ENCODE measurements at regions not wholly inside any gene's neighbourhood (a gene's known extent, or its start where the extent isn't known, plus 50 kb on each side); places are given as distances from the start of the nearest gene placed in this dataset. TPM values are rescaled to one million over a fixed set of nuclear protein-coding genes. Genes with fewer than 3 reads are reported as not detected.

DNA sequence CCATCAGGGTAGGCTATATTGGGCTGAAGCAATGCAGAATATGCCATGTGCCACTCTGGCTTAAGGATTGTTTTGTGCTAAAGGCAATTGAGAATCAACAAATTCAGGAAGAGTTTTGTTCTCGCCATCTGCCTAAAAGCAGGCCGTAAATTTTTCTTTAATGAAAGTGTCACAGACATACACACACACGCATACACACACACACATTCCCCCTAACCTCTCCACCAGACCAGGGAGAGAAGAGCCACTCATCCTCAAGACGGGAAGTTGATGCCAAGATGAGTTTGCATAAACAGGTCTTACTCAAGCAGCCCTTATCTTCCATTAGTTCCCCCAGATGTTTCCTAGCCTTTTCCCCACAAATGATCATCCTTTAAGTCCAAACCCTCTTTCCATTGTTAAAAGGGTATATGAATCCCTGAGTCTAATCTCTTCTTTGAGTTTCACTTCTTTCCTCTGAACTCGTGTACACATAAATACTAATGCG, 59.6 kb upstream of the TRIM24 start:
- Histone ChIP-seq H3K18ac (ENCODE audit: low read length) (no peak overlapping the region), H2AK5ac (ENCODE audit: low read length) (no peak overlapping the region), H3K23ac (ENCODE audit: low read length) (no peak overlapping the region), H3K79me1 (ENCODE audit: low read length) (no peaks in the 10 kb centered on the region), H3K56ac (ENCODE audit: low read length) (no peak overlapping the region), H3K4me3 (ENCODE audit: low read length) (no peak overlapping the region), H3K9ac (ENCODE audit: low read length) (no peak overlapping the region), H4K8ac (ENCODE audit: low read depth, low read length) (no peak overlapping the region), H4K5ac (ENCODE audit: low read length) (no peak overlapping the region), H3K4me1 (ENCODE audit: control insufficient read depth, low read depth, low read length) (no peaks in the 10 kb centered on the region), H3K27me3 (ENCODE audit: insufficient read depth, low read length, poor library complexity) (no peaks in the 10 kb centered on the region), H3K36me3 (ENCODE audit: control insufficient read depth, insufficient read depth, low read length) (no peaks in the 10 kb centered on the region), H2BK120ac (ENCODE audit: low read depth, low read length) (no peak overlapping the region), H3K27ac (ENCODE audit: low read depth, low read length) (no peak overlapping the region), H3K4ac (ENCODE audit: low read depth, low read length) (no peak overlapping the region), H3K79me2 (ENCODE audit: control insufficient read depth, insufficient read depth, low read length) (no peaks in the 10 kb centered on the region), H2BK15ac (replicated peaks; ENCODE audit: low read depth) (no peak overlapping the region), H3K4me2 (ENCODE audit: low read length) (no peak overlapping the region), H2BK5ac (ENCODE audit: low read length) (no peak overlapping the region)
- no CpG with 5 or more reads among the region's 6 CpGs for WGBS (ENCODE audit: extremely low coverage, insufficient coverage, low lambda C conversion rate)
- DNase-seq: no peak

- no peak overlapping the region for H4K8ac ChIP-seq (ENCODE audit: low read depth, low read length)
- H2AK5ac ChIP-seq (ENCODE audit: low read length): no peak overlapping the region
- no peak overlapping the region for H3K18ac ChIP-seq (ENCODE audit: low read length)
- H2BK15ac ChIP-seq (replicated peaks; ENCODE audit: low read depth): no peak overlapping the region
- H3K4me3 ChIP-seq (ENCODE audit: low read length): no peak overlapping the region
- WGBS (ENCODE audit: extremely low coverage, insufficient coverage, low lambda C conversion rate): no CpG with 5 or more reads among the region's 1 CpG
- no peaks in the 10 kb centered on the region for H3K27me3 ChIP-seq (ENCODE audit: insufficient read depth, low read length, poor library complexity)
- no peak overlapping the region for H4K5ac ChIP-seq (ENCODE audit: low read length)
- H3K4ac ChIP-seq (ENCODE audit: low read depth, low read length): no peak overlapping the region
- no peaks in the 10 kb centered on the region for H3K79me2 ChIP-seq (ENCODE audit: control insufficient read depth, insufficient read depth, low read length)
- H2BK5ac ChIP-seq (ENCODE audit: low read length): no peak overlapping the region
- no peaks in the 10 kb centered on the region for H3K4me1 ChIP-seq (ENCODE audit: control insufficient read depth, low read depth, low read length)
- H2BK120ac ChIP-seq (ENCODE audit: low read depth, low read length): no peak overlapping the region
- H3K56ac ChIP-seq (ENCODE audit: low read length): no peak overlapping the region
- H3K4me2 ChIP-seq (ENCODE audit: low read length): no peak overlapping the region
- no peak overlapping the region for H3K23ac ChIP-seq (ENCODE audit: low read length)
- no peak overlapping the region for H3K9ac ChIP-seq (ENCODE audit: low read length)
- H3K27ac ChIP-seq (ENCODE audit: low read depth, low read length): no peak overlapping the region
- DNase-seq: no peak
- H3K36me3 ChIP-seq (ENCODE audit: control insufficient read depth, insufficient read depth, low read length): no peaks in the 10 kb centered on the region
- H3K79me1 ChIP-seq (ENCODE audit: low read length): no peaks in the 10 kb centered on the region
These were observed 57.3 kb upstream of the TRIM24 start for GRCh38 chr7:138402749-138403148.

- Histone ChIP-seq H2AK5ac (ENCODE audit: low read length) (no peak overlapping the region), H4K8ac (ENCODE audit: low read depth, low read length) (no peak overlapping the region)
- DNase-seq: no peak
These were observed 54.6 kb upstream of the TRIM24 start for GRCh38 chr7:138405496-138405895.

DNA sequence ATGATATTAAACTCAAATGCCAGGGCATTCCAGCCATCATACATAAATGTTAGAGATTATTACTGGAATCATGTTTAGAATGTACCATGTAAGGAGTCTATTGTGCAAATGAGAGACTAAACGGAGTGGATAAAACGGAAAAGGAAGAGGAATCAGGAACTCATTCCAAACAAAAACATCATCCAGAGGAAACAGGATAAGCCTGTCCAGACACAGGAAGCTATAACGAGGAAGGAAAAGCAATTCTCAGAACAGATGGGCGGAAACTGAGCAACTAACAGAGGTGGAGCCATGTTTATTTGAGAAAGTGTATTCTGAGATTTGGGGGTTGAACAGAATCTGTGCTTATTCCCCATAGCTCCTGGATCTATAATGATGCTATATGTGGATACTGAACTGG, 52.3 kb upstream of the TRIM24 start:
- H2BK120ac ChIP-seq (ENCODE audit: low read depth, low read length): no peak overlapping the region
- H3K9ac ChIP-seq (ENCODE audit: low read length): no peak overlapping the region
- H3K4me1 ChIP-seq (ENCODE audit: control insufficient read depth, low read depth, low read length): no peaks in the 10 kb centered on the region
- H3K4ac ChIP-seq (ENCODE audit: low read depth, low read length): no peak overlapping the region
- H3K27me3 ChIP-seq (ENCODE audit: insufficient read depth, low read length, poor library complexity): no peaks in the 10 kb centered on the region
- H3K36me3 ChIP-seq (ENCODE audit: control insufficient read depth, insufficient read depth, low read length): no peaks in the 10 kb centered on the region
- no peak overlapping the region for H3K18ac ChIP-seq (ENCODE audit: low read length)
- no peaks in the 10 kb centered on the region for H3K79me1 ChIP-seq (ENCODE audit: low read length)
- no peak overlapping the region for H4K5ac ChIP-seq (ENCODE audit: low read length)
- no peak overlapping the region for H3K4me2 ChIP-seq (ENCODE audit: low read length)
- no peak overlapping the region for H3K23ac ChIP-seq (ENCODE audit: low read length)
- no peak overlapping the region for H4K8ac ChIP-seq (ENCODE audit: low read depth, low read length)
- no peaks in the 10 kb centered on the region for H3K79me2 ChIP-seq (ENCODE audit: control insufficient read depth, insufficient read depth, low read length)
- no CpG with 5 or more reads among the region's 4 CpGs for WGBS (ENCODE audit: extremely low coverage, insufficient coverage, low lambda C conversion rate)
- H2BK15ac ChIP-seq (replicated peaks; ENCODE audit: low read depth): no peak overlapping the region
- no peak overlapping the region for H2BK5ac ChIP-seq (ENCODE audit: low read length)
- no peak overlapping the region for H3K4me3 ChIP-seq (ENCODE audit: low read length)
- H3K56ac ChIP-seq (ENCODE audit: low read length): no peak overlapping the region
- no peak overlapping the region for H2AK5ac ChIP-seq (ENCODE audit: low read length)
- DNase-seq: no peak
- H3K27ac ChIP-seq (ENCODE audit: low read depth, low read length): no peak overlapping the region

More at GRCh38 chr7:138405496-138405895, 54.6 kb upstream of the TRIM24 start:
- no peak overlapping the region for H2BK15ac ChIP-seq (replicated peaks; ENCODE audit: low read depth)
- H3K4me1 ChIP-seq (ENCODE audit: control insufficient read depth, low read depth, low read length): no peaks in the 10 kb centered on the region
- no peak overlapping the region for H3K4me2 ChIP-seq (ENCODE audit: low read length)
- no peak overlapping the region for H2BK5ac ChIP-seq (ENCODE audit: low read length)
- H3K4me3 ChIP-seq (ENCODE audit: low read length): no peak overlapping the region
- no peak overlapping the region for H2BK120ac ChIP-seq (ENCODE audit: low read depth, low read length)
- H3K27me3 ChIP-seq (ENCODE audit: insufficient read depth, low read length, poor library complexity): no peaks in the 10 kb centered on the region
- no peak overlapping the region for H3K9ac ChIP-seq (ENCODE audit: low read length)
- H3K18ac ChIP-seq (ENCODE audit: low read length): no peak overlapping the region
- H3K36me3 ChIP-seq (ENCODE audit: control insufficient read depth, insufficient read depth, low read length): no peaks in the 10 kb centered on the region
- H3K4ac ChIP-seq (ENCODE audit: low read depth, low read length): no peak overlapping the region
- WGBS (ENCODE audit: extremely low coverage, insufficient coverage, low lambda C conversion rate): no CpG with 5 or more reads among the region's 1 CpG
- no peaks in the 10 kb centered on the region for H3K79me2 ChIP-seq (ENCODE audit: control insufficient read depth, insufficient read depth, low read length)
- no peak overlapping the region for H4K5ac ChIP-seq (ENCODE audit: low read length)
- H3K56ac ChIP-seq (ENCODE audit: low read length): no peak overlapping the region
- H3K27ac ChIP-seq (ENCODE audit: low read depth, low read length): no peak overlapping the region
- H3K23ac ChIP-seq (ENCODE audit: low read length): no peak overlapping the region
- no peaks in the 10 kb centered on the region for H3K79me1 ChIP-seq (ENCODE audit: low read length)

Small RNA genes in the stretch of these regions (small RNA-seq; reads per million reads assigned to genes)
- gene RF00019 (ENCODE audit: insufficient read depth) (not detected), gene RF00432 (ENCODE audit: insufficient read depth) (not detected)
